ENCODE measurements at regions not wholly inside any gene's neighbourhood (a gene's known extent, or its start where the extent isn't known, plus 50 kb on each side); places are given as distances from the start of the nearest gene placed in this dataset.

DNA sequence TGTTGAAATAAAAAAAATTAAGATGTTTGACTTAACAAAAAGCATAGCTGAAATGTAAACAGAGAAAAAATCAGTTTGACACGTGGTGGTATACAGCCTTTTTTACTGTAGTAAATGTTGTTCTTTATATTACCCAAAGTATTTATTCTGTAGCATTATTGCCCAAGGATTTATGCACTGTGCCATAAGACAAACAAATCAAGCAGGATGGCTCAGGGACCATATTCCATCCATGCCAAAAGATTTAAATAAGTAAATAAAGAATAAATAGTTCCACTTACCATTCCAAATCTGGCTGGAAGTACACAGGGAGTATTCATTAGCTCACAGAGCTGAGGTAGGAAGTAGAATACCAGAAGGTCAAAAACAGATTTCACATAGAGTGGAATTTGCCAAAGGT, 666.7 kb upstream of the CADM2 start:
- TF ChIP-seq, protein P1, sequence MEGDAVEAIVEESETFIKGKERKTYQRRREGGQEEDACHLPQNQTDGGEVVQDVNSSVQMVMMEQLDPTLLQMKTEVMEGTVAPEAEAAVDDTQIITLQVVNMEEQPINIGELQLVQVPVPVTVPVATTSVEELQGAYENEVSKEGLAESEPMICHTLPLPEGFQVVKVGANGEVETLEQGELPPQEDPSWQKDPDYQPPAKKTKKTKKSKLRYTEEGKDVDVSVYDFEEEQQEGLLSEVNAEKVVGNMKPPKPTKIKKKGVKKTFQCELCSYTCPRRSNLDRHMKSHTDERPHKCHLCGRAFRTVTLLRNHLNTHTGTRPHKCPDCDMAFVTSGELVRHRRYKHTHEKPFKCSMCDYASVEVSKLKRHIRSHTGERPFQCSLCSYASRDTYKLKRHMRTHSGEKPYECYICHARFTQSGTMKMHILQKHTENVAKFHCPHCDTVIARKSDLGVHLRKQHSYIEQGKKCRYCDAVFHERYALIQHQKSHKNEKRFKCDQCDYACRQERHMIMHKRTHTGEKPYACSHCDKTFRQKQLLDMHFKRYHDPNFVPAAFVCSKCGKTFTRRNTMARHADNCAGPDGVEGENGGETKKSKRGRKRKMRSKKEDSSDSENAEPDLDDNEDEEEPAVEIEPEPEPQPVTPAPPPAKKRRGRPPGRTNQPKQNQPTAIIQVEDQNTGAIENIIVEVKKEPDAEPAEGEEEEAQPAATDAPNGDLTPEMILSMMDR (conservative IDR thresholded peaks at IDR 0.05), result no peak
- no peak for TF ChIP-seq ZFX (IDR thresholded peaks at IDR 0.05)
